ENCODE measurements at regions not wholly inside any gene's neighbourhood (a gene's known extent, or its start where the extent isn't known, plus 50 kb on each side); places are given as distances from the start of the nearest gene placed in this dataset.
"Not testable (repeated sequence)": the region's sequence is repeated elsewhere in the genome, so short reads cannot be mapped to it uniquely, and the experiment has no call there.

- no peak overlapping the region for H3K4me3 ChIP-seq (ENCODE audit: low read depth in 1 of 2, low read length in 2 of 2)
- no peaks in the 10 kb centered on the region for H3K9me3 ChIP-seq (ENCODE audit: control insufficient read depth in 2 of 2, insufficient read depth in 1 of 2, low read depth in 1 of 2, low read length in 1 of 2)
- no peaks in the 10 kb centered on the region for H3K27me3 ChIP-seq (ENCODE audit: control insufficient read depth in 1 of 2, insufficient read depth in 2 of 2, low read length in 2 of 2)
- no peak overlapping the region for H3K27ac ChIP-seq (ENCODE audit: low read depth in 2 of 2, low read length in 1 of 2)
- H3K36me3 ChIP-seq (ENCODE audit: control insufficient read depth in 2 of 2, insufficient read depth in 2 of 2, low read length in 1 of 2) = no peaks in the 10 kb centered on the region
- WGBS, 2 donors = 35 to 45% methylated on average over 1 of the region's 1 CpG
- no peaks in the 10 kb centered on the region for H3K4me1 ChIP-seq (ENCODE audit: control insufficient read depth in 2 of 2, insufficient read depth in 2 of 2, low read length in 1 of 2)
Measured at GRCh38 chr6:66265737-66266136, 558.7 kb upstream of the EYS start.

GRCh38 chr6:66264376-66264775 is 557.4 kb upstream of the EYS start:
- no peak overlapping the region for H3K4me3 ChIP-seq (ENCODE audit: low read depth in 1 of 2, low read length in 2 of 2)
- WGBS, 2 donors = 67 to 68% methylated on average over 4 of the region's 4 CpGs
- peaks cover 5% of the 10 kb centered on the region in 2 donors for H3K9me3 ChIP-seq (ENCODE audit: control insufficient read depth in 2 of 2, insufficient read depth in 1 of 2, low read depth in 1 of 2, low read length in 1 of 2)
- no peaks in the 10 kb centered on the region for H3K36me3 ChIP-seq (ENCODE audit: control insufficient read depth in 2 of 2, insufficient read depth in 2 of 2, low read length in 1 of 2)
- H3K27ac ChIP-seq (ENCODE audit: low read depth in 2 of 2, low read length in 1 of 2) = no peak overlapping the region
- H3K27me3 ChIP-seq (ENCODE audit: control insufficient read depth in 1 of 2, insufficient read depth in 2 of 2, low read length in 2 of 2) = no peaks in the 10 kb centered on the region
- no peaks in the 10 kb centered on the region for H3K4me1 ChIP-seq (ENCODE audit: control insufficient read depth in 2 of 2, insufficient read depth in 2 of 2, low read length in 1 of 2)

GRCh38 chr6:66258731-66259487 is 551.9 kb upstream of the EYS start:
- WGBS, 2 donors = 86 to 93% methylated on average over 6 of the region's 6 CpGs
- not testable (repeated sequence) for H3K9me3 ChIP-seq (ENCODE audit: control insufficient read depth in 2 of 2, insufficient read depth in 1 of 2, low read depth in 1 of 2, low read length in 1 of 2); H3K4me3 ChIP-seq (ENCODE audit: low read depth in 1 of 2, low read length in 2 of 2)

GRCh38 chr6:66245231-66245630 is 538.2 kb upstream of the EYS start:
- Histone ChIP-seq H3K27ac (ENCODE audit: low read depth in 2 of 2, low read length in 1 of 2) (no peak overlapping the region), H3K4me1 (ENCODE audit: control insufficient read depth in 2 of 2, insufficient read depth in 2 of 2, low read length in 1 of 2) (no peaks in the 10 kb centered on the region), H3K27me3 (ENCODE audit: control insufficient read depth in 1 of 2, insufficient read depth in 2 of 2, low read length in 2 of 2) (no peaks in the 10 kb centered on the region), H3K9me3 (ENCODE audit: control insufficient read depth in 2 of 2, insufficient read depth in 1 of 2, low read depth in 1 of 2, low read length in 1 of 2) (no peaks in the 10 kb centered on the region), H3K36me3 (ENCODE audit: control insufficient read depth in 2 of 2, insufficient read depth in 2 of 2, low read length in 1 of 2) (no peaks in the 10 kb centered on the region), H3K4me3 (ENCODE audit: low read depth in 1 of 2, low read length in 2 of 2) (no peak overlapping the region)
- WGBS, 2 donors = 49 to 51% methylated on average over 1 of the region's 1 CpG

More at GRCh38 chr6:66258731-66259487, 551.9 kb upstream of the EYS start:
- not testable (repeated sequence) for H3K27me3 ChIP-seq (ENCODE audit: control insufficient read depth in 1 of 2, insufficient read depth in 2 of 2, low read length in 2 of 2); H3K27ac ChIP-seq (ENCODE audit: low read depth in 2 of 2, low read length in 1 of 2); H3K36me3 ChIP-seq (ENCODE audit: control insufficient read depth in 2 of 2, insufficient read depth in 2 of 2, low read length in 1 of 2); H3K4me1 ChIP-seq (ENCODE audit: control insufficient read depth in 2 of 2, insufficient read depth in 2 of 2, low read length in 1 of 2)

GRCh38 chr6:66238851-66239250 is 531.8 kb upstream of the EYS start:
- H3K27me3 ChIP-seq (ENCODE audit: control insufficient read depth in 1 of 2, insufficient read depth in 2 of 2, low read length in 2 of 2) = no peaks in the 10 kb centered on the region
- no peaks in the 10 kb centered on the region for H3K36me3 ChIP-seq (ENCODE audit: control insufficient read depth in 2 of 2, insufficient read depth in 2 of 2, low read length in 1 of 2)
- no peaks in the 10 kb centered on the region for H3K9me3 ChIP-seq (ENCODE audit: control insufficient read depth in 2 of 2, insufficient read depth in 1 of 2, low read depth in 1 of 2, low read length in 1 of 2)
- no peak overlapping the region for H3K4me3 ChIP-seq (ENCODE audit: low read depth in 1 of 2, low read length in 2 of 2)
- H3K4me1 ChIP-seq (ENCODE audit: control insufficient read depth in 2 of 2, insufficient read depth in 2 of 2, low read length in 1 of 2) = no peaks in the 10 kb centered on the region
- 36 to 58% methylated on average over 2 of the region's 2 CpGs for whole genome bisulfite sequencing, 2 donors
- no peak overlapping the region for H3K27ac ChIP-seq (ENCODE audit: low read depth in 2 of 2, low read length in 1 of 2)

GRCh38 chr6:66232890-66233289 is 525.9 kb upstream of the EYS start:
- Histone ChIP-seq H3K4me1 (ENCODE audit: control insufficient read depth in 2 of 2, insufficient read depth in 2 of 2, low read length in 1 of 2) (no peaks in the 10 kb centered on the region), H3K4me3 (ENCODE audit: low read depth in 1 of 2, low read length in 2 of 2) (no peak overlapping the region), H3K27me3 (ENCODE audit: control insufficient read depth in 1 of 2, insufficient read depth in 2 of 2, low read length in 2 of 2) (no peaks in the 10 kb centered on the region), H3K27ac (ENCODE audit: low read depth in 2 of 2, low read length in 1 of 2) (no peak overlapping the region), H3K9me3 (ENCODE audit: control insufficient read depth in 2 of 2, insufficient read depth in 1 of 2, low read depth in 1 of 2, low read length in 1 of 2) (no peaks in the 10 kb centered on the region), H3K36me3 (ENCODE audit: control insufficient read depth in 2 of 2, insufficient read depth in 2 of 2, low read length in 1 of 2) (no peaks in the 10 kb centered on the region)
- 35 to 62% methylated on average over 2 of the region's 2 CpGs for WGBS, 2 donors

- no peaks in the 10 kb centered on the region for H3K9me3 ChIP-seq (ENCODE audit: control insufficient read depth in 2 of 2, insufficient read depth in 1 of 2, low read depth in 1 of 2, low read length in 1 of 2)
- H3K27ac ChIP-seq (ENCODE audit: low read depth in 2 of 2, low read length in 1 of 2) = no peak overlapping the region
- 66 to 71% methylated on average over 3 of the region's 3 CpGs for WGBS, 2 donors
- no peaks in the 10 kb centered on the region for H3K4me1 ChIP-seq (ENCODE audit: control insufficient read depth in 2 of 2, insufficient read depth in 2 of 2, low read length in 1 of 2)
- no peak overlapping the region for H3K4me3 ChIP-seq (ENCODE audit: low read depth in 1 of 2, low read length in 2 of 2)
- no peaks in the 10 kb centered on the region for H3K27me3 ChIP-seq (ENCODE audit: control insufficient read depth in 1 of 2, insufficient read depth in 2 of 2, low read length in 2 of 2)
- H3K36me3 ChIP-seq (ENCODE audit: control insufficient read depth in 2 of 2, insufficient read depth in 2 of 2, low read length in 1 of 2) = no peaks in the 10 kb centered on the region
Measured at GRCh38 chr6:66230591-66230990, 523.6 kb upstream of the EYS start.

GRCh38 chr6:66226109-66226508 is 519.1 kb upstream of the EYS start:
- 32 to 45% methylated on average over 2 of the region's 2 CpGs for WGBS, 2 donors
- Histone ChIP-seq H3K4me3 (ENCODE audit: low read depth in 1 of 2, low read length in 2 of 2) (no peak overlapping the region), H3K9me3 (ENCODE audit: control insufficient read depth in 2 of 2, insufficient read depth in 1 of 2, low read depth in 1 of 2, low read length in 1 of 2) (no peaks in the 10 kb centered on the region), H3K4me1 (ENCODE audit: control insufficient read depth in 2 of 2, insufficient read depth in 2 of 2, low read length in 1 of 2) (no peaks in the 10 kb centered on the region), H3K36me3 (ENCODE audit: control insufficient read depth in 2 of 2, insufficient read depth in 2 of 2, low read length in 1 of 2) (no peaks in the 10 kb centered on the region), H3K27ac (ENCODE audit: low read depth in 2 of 2, low read length in 1 of 2) (no peak overlapping the region), H3K27me3 (ENCODE audit: control insufficient read depth in 1 of 2, insufficient read depth in 2 of 2, low read length in 2 of 2) (no peaks in the 10 kb centered on the region)

- Histone ChIP-seq H3K27me3 (ENCODE audit: control insufficient read depth in 1 of 2, insufficient read depth in 2 of 2, low read length in 2 of 2) (no peaks in the 10 kb centered on the region), H3K4me3 (ENCODE audit: low read depth in 1 of 2, low read length in 2 of 2) (no peak overlapping the region), H3K36me3 (ENCODE audit: control insufficient read depth in 2 of 2, insufficient read depth in 2 of 2, low read length in 1 of 2) (no peaks in the 10 kb centered on the region), H3K4me1 (ENCODE audit: control insufficient read depth in 2 of 2, insufficient read depth in 2 of 2, low read length in 1 of 2) (no peaks in the 10 kb centered on the region), H3K27ac (ENCODE audit: low read depth in 2 of 2, low read length in 1 of 2) (no peak overlapping the region), H3K9me3 (ENCODE audit: control insufficient read depth in 2 of 2, insufficient read depth in 1 of 2, low read depth in 1 of 2, low read length in 1 of 2) (peaks cover 0 to 2% of the 10 kb centered on the region in 2 donors)
- WGBS, 2 donors = 70 to 75% methylated on average over 3 of the region's 3 CpGs
Measured at GRCh38 chr6:66210964-66211363, 503.9 kb upstream of the EYS start.

- H3K9me3 ChIP-seq (ENCODE audit: control insufficient read depth in 2 of 2, insufficient read depth in 1 of 2, low read depth in 1 of 2, low read length in 1 of 2) = peaks cover 0 to 7% of the 10 kb centered on the region in 2 donors
- 81 to 84% methylated on average over 2 of the region's 2 CpGs for WGBS, 2 donors
Measured at GRCh38 chr6:66200390-66200789, 493.4 kb upstream of the EYS start.

More at GRCh38 chr6:66200390-66200789, 493.4 kb upstream of the EYS start:
- H3K36me3 ChIP-seq (ENCODE audit: control insufficient read depth in 2 of 2, insufficient read depth in 2 of 2, low read length in 1 of 2) = no peaks in the 10 kb centered on the region
- no peak overlapping the region for H3K27ac ChIP-seq (ENCODE audit: low read depth in 2 of 2, low read length in 1 of 2)
- no peak overlapping the region for H3K4me3 ChIP-seq (ENCODE audit: low read depth in 1 of 2, low read length in 2 of 2)
- H3K4me1 ChIP-seq (ENCODE audit: control insufficient read depth in 2 of 2, insufficient read depth in 2 of 2, low read length in 1 of 2) = no peaks in the 10 kb centered on the region
- H3K27me3 ChIP-seq (ENCODE audit: control insufficient read depth in 1 of 2, insufficient read depth in 2 of 2, low read length in 2 of 2) = no peaks in the 10 kb centered on the region

Data from esophagus (tissue), 2 donors.